NOMO-1 (cell line): ENCODE measurements at regions not wholly inside any gene's neighbourhood (a gene's known extent, or its start where the extent isn't known, plus 50 kb on each side); places are given as distances from the start of the nearest gene placed in this dataset.
"Not testable (repeated sequence)": the region's sequence is repeated elsewhere in the genome, so short reads cannot be mapped to it uniquely, and the experiment has no call there.

Experiments used
- DNase-seq, 2 experiments: peaks; one replicate each; lab custom pipeline; 2025; ENCODE audit not compliant: unreplicated experiment in 2 of 2; lab: John Stamatoyannopoulos, UW

GRCh38 chr18:72984290-72984689 is 116.5 kb upstream of the NETO1 start:
- no peak for DNase-seq

- DNase-seq: no peak
These were observed 106.1 kb upstream of the NETO1 start for GRCh38 chr18:72973841-72974240.

GRCh38 chr18:72965616-72966015 is 97.8 kb upstream of the NETO1 start:
- DNase-seq: no peak

GRCh38 chr18:72958195-72958594 is 90.4 kb upstream of the NETO1 start:
- DNase-seq: not testable (repeated sequence)

- DNase-seq: no peak
These were observed 80.7 kb upstream of the NETO1 start for GRCh38 chr18:72948439-72948838.

GRCh38 chr18:72942766-72943165 is 75.0 kb upstream of the NETO1 start:
- no peak for DNase-seq

- DNase-seq: no peak
These were observed 73.2 kb upstream of the NETO1 start for GRCh38 chr18:72940986-72941385.

GRCh38 chr18:72940509-72940908 is 72.7 kb upstream of the NETO1 start:
- DNase-seq: no peak

GRCh38 chr18:72935744-72936143 is 68.0 kb upstream of the NETO1 start:
- no peak for DNase-seq

- no peak for DNase-seq
These were observed 55.1 kb upstream of the NETO1 start for GRCh38 chr18:72922895-72923294.
